ENCODE measurements at regions not wholly inside any gene's neighbourhood (a gene's known extent, or its start where the extent isn't known, plus 50 kb on each side); places are given as distances from the start of the nearest gene placed in this dataset.

DNA sequence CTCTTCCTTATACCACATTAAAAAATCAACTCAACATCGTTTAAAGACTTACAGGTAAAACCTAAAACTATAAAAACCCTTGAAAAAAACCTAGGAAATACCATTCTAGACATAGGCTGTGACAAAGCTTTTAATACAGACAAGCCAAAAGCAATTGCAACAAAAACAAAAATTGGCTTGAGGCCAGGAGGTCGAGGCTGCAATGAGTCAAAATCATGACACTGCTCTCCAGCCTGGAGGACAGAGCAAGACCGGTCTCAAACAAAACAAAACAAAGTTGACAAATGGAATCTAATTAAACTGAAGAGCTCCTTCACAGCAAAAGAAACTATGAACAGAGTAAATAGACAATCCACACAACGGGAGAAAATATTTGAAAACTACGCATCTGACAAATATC, 1057.8 kb downstream of the FSCB start:
- TF ChIP-seq, protein P1, sequence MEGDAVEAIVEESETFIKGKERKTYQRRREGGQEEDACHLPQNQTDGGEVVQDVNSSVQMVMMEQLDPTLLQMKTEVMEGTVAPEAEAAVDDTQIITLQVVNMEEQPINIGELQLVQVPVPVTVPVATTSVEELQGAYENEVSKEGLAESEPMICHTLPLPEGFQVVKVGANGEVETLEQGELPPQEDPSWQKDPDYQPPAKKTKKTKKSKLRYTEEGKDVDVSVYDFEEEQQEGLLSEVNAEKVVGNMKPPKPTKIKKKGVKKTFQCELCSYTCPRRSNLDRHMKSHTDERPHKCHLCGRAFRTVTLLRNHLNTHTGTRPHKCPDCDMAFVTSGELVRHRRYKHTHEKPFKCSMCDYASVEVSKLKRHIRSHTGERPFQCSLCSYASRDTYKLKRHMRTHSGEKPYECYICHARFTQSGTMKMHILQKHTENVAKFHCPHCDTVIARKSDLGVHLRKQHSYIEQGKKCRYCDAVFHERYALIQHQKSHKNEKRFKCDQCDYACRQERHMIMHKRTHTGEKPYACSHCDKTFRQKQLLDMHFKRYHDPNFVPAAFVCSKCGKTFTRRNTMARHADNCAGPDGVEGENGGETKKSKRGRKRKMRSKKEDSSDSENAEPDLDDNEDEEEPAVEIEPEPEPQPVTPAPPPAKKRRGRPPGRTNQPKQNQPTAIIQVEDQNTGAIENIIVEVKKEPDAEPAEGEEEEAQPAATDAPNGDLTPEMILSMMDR (IDR thresholded peaks at IDR 0.05; ENCODE audit: unreplicated experiment): no peak
- Mint-ChIP-seq H3K36me3 (ENCODE audit: insufficient read depth) (no peaks in the 10 kb centered on the region), H3K9me3 (ENCODE audit: low read depth) (peaks cover 23% of the 10 kb centered on the region), H3K4me1 (ENCODE audit: low read depth) (no peaks in the 10 kb centered on the region), H3K27ac (no peak overlapping the region), H3K27me3 (no peaks in the 10 kb centered on the region), H3K4me3 (ENCODE audit: low read depth) (no peak overlapping the region)
- DNase-seq (ENCODE audit: low spot score, unreplicated experiment): no peak

DNA sequence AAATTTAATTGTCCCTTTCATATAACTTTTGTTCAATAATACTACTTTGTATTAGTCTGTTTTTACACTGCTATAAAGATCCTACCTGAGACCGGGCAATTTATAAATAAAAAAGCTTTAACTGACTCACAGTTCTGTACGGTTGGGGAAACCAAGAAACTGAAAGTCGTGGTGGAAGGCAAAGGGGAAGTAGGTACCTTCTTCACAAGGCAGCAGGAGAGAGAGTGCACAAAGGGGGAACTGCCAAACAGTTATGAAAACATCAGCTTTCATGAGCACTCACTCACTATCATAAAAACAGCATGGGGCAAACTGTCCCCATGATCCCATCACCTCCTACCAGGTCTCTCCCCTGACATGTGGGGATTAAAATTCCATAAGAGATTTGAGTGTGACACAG, 1069.0 kb downstream of the FSCB start:
- no peak for DNase-seq (ENCODE audit: low spot score, unreplicated experiment)
- H3K4me3 Mint-ChIP-seq (ENCODE audit: low read depth): no peak overlapping the region
- TF ChIP-seq, protein P1 (IDR thresholded peaks at IDR 0.05; ENCODE audit: unreplicated experiment): no peak
- H3K27ac Mint-ChIP-seq: no peak overlapping the region
- H3K27me3 Mint-ChIP-seq: no peaks in the 10 kb centered on the region
- H3K4me1 Mint-ChIP-seq (ENCODE audit: low read depth): no peaks in the 10 kb centered on the region
- no peaks in the 10 kb centered on the region for H3K36me3 Mint-ChIP-seq (ENCODE audit: insufficient read depth)
- peaks cover 13% of the 10 kb centered on the region for H3K9me3 Mint-ChIP-seq (ENCODE audit: low read depth)

DNA sequence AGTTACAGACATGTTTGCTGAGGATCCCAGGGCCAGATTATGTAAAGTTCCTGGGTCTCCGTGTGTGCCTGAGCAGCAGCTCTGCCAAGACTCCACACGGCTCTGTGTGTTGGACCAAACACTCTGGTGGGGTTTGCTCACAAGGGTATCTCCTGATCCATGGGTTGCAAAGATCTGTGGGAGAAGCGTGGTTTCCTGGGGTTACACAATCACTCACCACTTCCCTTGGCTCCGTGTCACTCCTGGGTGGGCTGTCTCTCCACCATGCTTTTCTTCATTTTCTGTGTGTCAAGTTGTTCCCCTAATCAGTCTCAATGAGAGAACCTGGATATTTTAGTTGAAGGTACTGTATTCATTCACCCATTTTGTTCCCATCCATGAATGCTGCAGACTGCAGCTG, 1088.8 kb downstream of the FSCB start:
- DNase-seq (ENCODE audit: low spot score, unreplicated experiment): no peak
- Mint-ChIP-seq H3K27me3 (no peaks in the 10 kb centered on the region), H3K9me3 (ENCODE audit: low read depth) (peaks cover 9% of the 10 kb centered on the region), H3K27ac (no peak overlapping the region), H3K4me3 (ENCODE audit: low read depth) (no peak overlapping the region), H3K4me1 (ENCODE audit: low read depth) (no peaks in the 10 kb centered on the region), H3K36me3 (ENCODE audit: insufficient read depth) (no peaks in the 10 kb centered on the region)
- TF ChIP-seq, protein P1 (IDR thresholded peaks at IDR 0.05; ENCODE audit: unreplicated experiment): no peak

DNA sequence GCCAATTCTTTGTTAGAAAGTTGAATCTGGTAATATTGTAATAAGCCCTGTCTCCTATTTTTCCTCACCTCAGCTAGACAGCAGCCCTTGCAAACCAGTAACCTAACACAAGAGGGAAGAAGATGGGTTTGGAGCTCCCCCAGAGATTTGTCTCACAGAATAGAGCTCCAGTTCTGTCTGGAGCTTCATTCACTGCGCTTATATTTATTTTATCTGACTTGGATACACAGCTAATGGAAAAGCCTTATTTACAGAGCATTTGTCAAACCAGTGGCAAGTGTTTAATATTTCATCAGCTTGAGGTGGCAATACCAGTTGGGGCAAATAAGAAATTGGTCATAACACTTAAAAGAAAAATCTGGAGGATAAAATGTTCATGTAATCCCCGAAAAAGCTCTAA, 1094.0 kb downstream of the FSCB start:
- Mint-ChIP-seq H3K4me3 (ENCODE audit: low read depth) (no peak overlapping the region), H3K9me3 (ENCODE audit: low read depth) (no peaks in the 10 kb centered on the region), H3K4me1 (ENCODE audit: low read depth) (peaks cover 4% of the 10 kb centered on the region), H3K27me3 (no peaks in the 10 kb centered on the region), H3K27ac (no peak overlapping the region), H3K36me3 (ENCODE audit: insufficient read depth) (no peaks in the 10 kb centered on the region)
- DNase-seq (ENCODE audit: low spot score, unreplicated experiment): no peak
- TF ChIP-seq, protein P1 (IDR thresholded peaks at IDR 0.05; ENCODE audit: unreplicated experiment): no peak

DNA sequence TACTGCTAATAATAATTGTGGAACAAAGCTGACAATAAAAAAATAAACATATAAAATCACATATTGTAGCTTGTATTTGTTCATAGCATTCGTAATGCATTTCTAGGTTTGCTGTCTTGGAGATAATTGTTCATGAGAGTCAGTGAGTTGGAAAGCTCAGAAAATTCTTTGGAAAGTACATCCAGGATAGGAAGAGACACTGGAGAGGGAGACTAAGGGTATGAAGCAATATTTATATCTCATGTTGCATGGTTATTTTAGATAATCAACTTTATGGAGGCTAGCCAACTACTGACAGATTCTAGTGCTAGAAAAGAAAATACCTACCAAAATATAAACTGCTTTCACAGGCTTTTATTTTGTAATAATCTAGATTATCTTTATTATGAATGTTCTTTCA, 1095.2 kb downstream of the FSCB start:
- Mint-ChIP-seq H3K4me1 (ENCODE audit: low read depth) (peaks cover 4% of the 10 kb centered on the region), H3K27me3 (no peaks in the 10 kb centered on the region), H3K9me3 (ENCODE audit: low read depth) (no peaks in the 10 kb centered on the region), H3K4me3 (ENCODE audit: low read depth) (no peak overlapping the region), H3K36me3 (ENCODE audit: insufficient read depth) (no peaks in the 10 kb centered on the region), H3K27ac (no peak overlapping the region)
- TF ChIP-seq, protein P1 (IDR thresholded peaks at IDR 0.05; ENCODE audit: unreplicated experiment): no peak
- DNase-seq (ENCODE audit: low spot score, unreplicated experiment): no peak
